Caco-2 (cell line): ENCODE measurements at regions not wholly inside any gene's neighbourhood (a gene's known extent, or its start where the extent isn't known, plus 50 kb on each side); places are given as distances from the start of the nearest gene placed in this dataset.

Source experiments
- BruUV-seq: library from RNA; stranded (reverse); fragments of 400-500 nt; replicated peaks from 2 replicates; lab custom pipeline; 2021; lab: Mats Ljungman, UMichigan
- CTCF ChIA-PET: fragments of 300-600 bp; sonication (Branson Sonifier 250); formaldehyde crosslinking; loops from one replicate; lab custom pipeline; 2022; ENCODE audit warnings: antibody characterized with exemption; lab: Charles Lee
- POLR2A ChIA-PET: fragments of 300-600 bp; sonication (Branson Sonifier 250); formaldehyde crosslinking; loops from one replicate; lab custom pipeline; 2022; ENCODE audit warnings: antibody characterized with exemption; lab: Charles Lee
- DNase-seq, 2 experiments: peaks; one replicate each; pipeline versions ENCODE4 v3.0.0 to v3.0.0-alpha.2; 2020 to 2022
- H3K27me3 ChIP-seq: replicated peaks from 2 replicates; pipeline ENCODE4 v1.6.0; 2011; ENCODE audit warnings: low read length; ENCODE audit not compliant: control insufficient read depth, insufficient read depth
- H3K36me3 ChIP-seq: 2 replicates; pipeline ENCODE4 v1.5.1; 2011; ENCODE audit warnings: low read length; ENCODE audit not compliant: control insufficient read depth, insufficient read depth
- H3K4me1 ChIP-seq: fragments of 250-450 bp; sonication (Bioruptor Pico); 2 replicates; pipeline ENCODE4 v1.5.1; 2020; ENCODE audit warnings: mild to moderate bottlenecking
- H3K4me3 ChIP-seq: 2 replicates; pipeline ENCODE4 v1.5.1; 2011; ENCODE audit warnings: low read depth, mild to moderate bottlenecking, control low read depth, low read length
- H3K9me3 ChIP-seq: fragments of 250-450 bp; sonication (Bioruptor Pico); 2 replicates; pipeline ENCODE4 v1.5.1; 2020; ENCODE audit warnings: mild to moderate bottlenecking, moderate library complexity
- H3K27ac Mint-ChIP-seq: one replicate; pipeline ENCODE4 v1.8.0; 2022; ENCODE audit warnings: mixed read lengths; ENCODE audit not compliant: unreplicated experiment
- H3K27me3 Mint-ChIP-seq: one replicate; pipeline ENCODE4 v1.8.0; 2022; ENCODE audit warnings: mixed read lengths; ENCODE audit not compliant: insufficient read depth, unreplicated experiment
- H3K36me3 Mint-ChIP-seq: one replicate; pipeline ENCODE4 v1.8.0; 2022; ENCODE audit warnings: mild to moderate bottlenecking, mixed read lengths; ENCODE audit not compliant: insufficient read depth, unreplicated experiment
- H3K4me1 Mint-ChIP-seq: one replicate; pipeline ENCODE4 v1.8.0; 2022; ENCODE audit warnings: low read depth, mixed read lengths; ENCODE audit not compliant: unreplicated experiment
- H3K4me3 Mint-ChIP-seq: one replicate; pipeline ENCODE4 v1.8.0; 2022; ENCODE audit warnings: mild to moderate bottlenecking, moderate library complexity, mixed read lengths; ENCODE audit not compliant: unreplicated experiment
- H3K9me3 Mint-ChIP-seq: one replicate; pipeline ENCODE4 v1.8.0; 2022; ENCODE audit warnings: mixed read lengths; ENCODE audit not compliant: unreplicated experiment
- CTCF ChIP-seq, 2 experiments: fragments of 200-600 bp in 1 of 2; IDR thresholded peaks; 1 replicate in 1 of 2; 2 replicates in 1 of 2; pipeline versions ENCODE4 v1.5.1 to v1.8.0; 2011 to 2022; ENCODE audit warnings: antibody characterized with exemption in 1 of 2, control low read depth in 1 of 2, inconsistent platforms in 1 of 2, low read depth in 1 of 2, low read length in 1 of 2, mild to moderate bottlenecking in 1 of 2, moderate library complexity in 1 of 2; ENCODE audit not compliant: insufficient read depth in 1 of 2, severe bottlenecking in 1 of 2, unreplicated experiment in 1 of 2
- intact Hi-C: fragments of 100-400 bp; cut with micrococcal nuclease; formaldehyde crosslinking; loops from one replicate; pipeline ENCODE4 v1.10.0; 2022; ENCODE audit not compliant: unreplicated experiment

DNA sequence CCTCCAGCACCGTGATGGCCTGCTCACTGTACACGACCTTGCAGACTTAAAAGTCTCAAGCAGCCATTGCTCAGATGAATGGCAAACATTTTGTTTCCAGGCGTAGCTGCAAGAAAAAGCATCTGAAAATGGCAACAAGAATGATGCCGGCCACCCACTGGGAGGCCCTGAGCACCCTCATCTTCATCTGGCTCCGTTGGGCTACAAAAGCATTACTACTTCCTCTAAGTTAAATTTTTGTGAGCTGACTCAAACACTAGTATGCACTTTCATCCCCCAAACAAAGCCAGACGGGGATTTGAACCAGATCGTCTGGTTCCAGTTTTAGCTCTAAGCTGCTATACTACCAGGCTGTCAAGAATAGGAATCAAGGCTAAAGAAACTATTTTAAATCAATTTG lies 116.6 kb upstream of the CDK1 start:
- no peak for DNase-seq
- no peaks in the 10 kb centered on the region for H3K36me3 Mint-ChIP-seq
- TF ChIP-seq CTCF (IDR thresholded peaks at IDR 0.05; ENCODE audit: insufficient read depth in 1 of 2, low read depth in 1 of 2, low read length in 1 of 2, severe bottlenecking in 1 of 2, unreplicated experiment in 1 of 2), result no peak
- ChIA-PET CTCF (interaction anchor here (0.9 to 1.1 kb wide), 2 partner anchors 53 to 65 kb away, joined by 3 read pairs; no protein-coding TSS in a partner anchor), POLR2A (no interaction called here)
- peaks cover 24% of the 10 kb centered on the region for H3K9me3 Mint-ChIP-seq
- no TSS peak for BruUV-seq
- no peak overlapping the region for H3K27ac Mint-ChIP-seq
- Histone ChIP-seq H3K9me3 (peaks cover 7% of the 10 kb centered on the region), H3K4me3 (no peak overlapping the region), H3K4me1 (peaks cover 9% of the 10 kb centered on the region; the same call in 1 of the 2 replicates), H3K36me3 (no peaks in the 10 kb centered on the region), H3K27me3 (no peaks in the 10 kb centered on the region)
- intact Hi-C loops, result no loop called here
- no peaks in the 10 kb centered on the region for H3K27me3 Mint-ChIP-seq
- H3K4me3 Mint-ChIP-seq, result no peak overlapping the region
- peaks cover 7% of the 10 kb centered on the region for H3K4me1 Mint-ChIP-seq

DNA sequence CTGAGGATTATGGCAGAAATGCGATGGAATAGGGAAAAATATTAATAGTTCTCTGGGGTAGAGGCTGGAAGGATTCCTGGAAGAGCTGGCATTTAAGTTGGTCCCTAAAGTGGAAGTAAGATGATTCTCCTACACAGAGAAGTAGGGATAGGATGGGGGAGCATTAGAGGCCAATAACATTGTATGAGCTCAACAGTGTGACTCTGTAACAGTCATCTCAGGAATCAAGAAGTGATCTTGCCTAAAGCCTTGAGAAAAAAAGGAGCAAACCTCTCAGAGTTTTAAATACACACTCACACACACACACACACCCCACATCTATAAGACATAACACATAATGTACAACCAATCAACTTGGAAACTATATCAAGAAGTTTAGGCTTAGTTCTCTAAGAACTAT lies 117.7 kb upstream of the CDK1 start:
- ChIA-PET POLR2A (no interaction called here), CTCF (no interaction called here)
- intact Hi-C loops, result no loop called here

DNA sequence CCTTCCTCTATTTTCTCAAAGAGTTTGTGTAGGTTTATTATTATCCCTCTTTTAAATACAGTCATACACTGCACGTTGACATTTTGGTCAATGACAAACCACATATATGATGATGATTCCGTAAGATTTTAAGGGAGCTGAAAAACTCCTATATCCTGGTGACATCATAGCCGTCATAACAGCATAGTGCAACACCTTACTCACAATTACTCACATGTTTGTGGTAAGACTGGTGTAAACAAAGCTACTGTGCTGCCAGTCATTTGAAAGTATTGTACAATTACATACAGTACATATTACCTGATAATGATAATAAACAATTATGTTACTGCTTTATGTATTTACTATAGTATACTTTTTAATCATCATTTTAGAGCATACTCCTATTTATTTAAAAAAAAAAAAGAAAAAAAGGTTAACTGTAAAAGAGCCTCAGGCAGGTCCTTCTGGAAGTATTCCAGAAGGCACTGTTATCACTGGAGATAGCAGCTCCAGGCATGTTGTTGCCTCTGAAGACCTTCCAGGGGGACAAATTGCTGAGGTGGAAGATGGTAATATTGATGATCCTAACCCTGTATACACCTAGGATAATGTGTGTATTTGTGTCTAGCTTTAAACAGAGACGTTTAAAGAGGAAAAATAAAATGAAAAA lies 123.3 kb upstream of the CDK1 start:
- peaks cover 8% of the 10 kb centered on the region for H3K4me1 ChIP-seq
- Mint-ChIP-seq H3K4me1 (peaks cover 13% of the 10 kb centered on the region), H3K36me3 (no peaks in the 10 kb centered on the region), H3K27ac (no peak overlapping the region), H3K4me3 (no peak overlapping the region), H3K9me3 (peaks cover 17% of the 10 kb centered on the region), H3K27me3 (no peaks in the 10 kb centered on the region)
- no peaks in the 10 kb centered on the region for H3K36me3 ChIP-seq
- no peak overlapping the region for H3K4me3 ChIP-seq
- POLR2A ChIA-PET, result no interaction called here
- no peaks in the 10 kb centered on the region for H3K27me3 ChIP-seq
- TF ChIP-seq CTCF (IDR thresholded peaks at IDR 0.05; ENCODE audit: insufficient read depth in 1 of 2, low read depth in 1 of 2, low read length in 1 of 2, severe bottlenecking in 1 of 2, unreplicated experiment in 1 of 2), result no peak
- CTCF ChIA-PET, result no interaction called here
- intact Hi-C loops, result no loop called here
- no TSS peak for BruUV-seq
- peaks cover 7% of the 10 kb centered on the region for H3K9me3 ChIP-seq
- no peak for DNase-seq

More for the DNA sequence above, 117.7 kb upstream of the CDK1 start:
- peaks cover 7% of the 10 kb centered on the region for H3K9me3 ChIP-seq
- no peak for TF ChIP-seq CTCF (IDR thresholded peaks at IDR 0.05; ENCODE audit: insufficient read depth in 1 of 2, low read depth in 1 of 2, low read length in 1 of 2, severe bottlenecking in 1 of 2, unreplicated experiment in 1 of 2)
- H3K36me3 ChIP-seq, result no peaks in the 10 kb centered on the region
- Mint-ChIP-seq H3K27me3 (no peaks in the 10 kb centered on the region), H3K4me1 (peaks cover 7% of the 10 kb centered on the region), H3K36me3 (no peaks in the 10 kb centered on the region), H3K4me3 (no peak overlapping the region), H3K27ac (no peak overlapping the region), H3K9me3 (peaks cover 24% of the 10 kb centered on the region)
- H3K4me3 ChIP-seq, result no peak overlapping the region
- no TSS peak for BruUV-seq
- no peak for DNase-seq
- peaks cover 9% of the 10 kb centered on the region; the same call in 1 of the 2 replicates for H3K4me1 ChIP-seq
- no peaks in the 10 kb centered on the region for H3K27me3 ChIP-seq
